AG04449 (cell line): ENCODE measurements at regions not wholly inside any gene's neighbourhood (a gene's known extent, or its start where the extent isn't known, plus 50 kb on each side); places are given as distances from the start of the nearest gene placed in this dataset.
"Not testable (repeated sequence)": the region's sequence is repeated elsewhere in the genome, so short reads cannot be mapped to it uniquely, and the experiment has no call there.

Experiments used
- CTCF ChIA-PET: fragments of 350-600 bp; formaldehyde crosslinking; extraction: SDS; loops from one replicate; lab custom pipeline; 2021; ENCODE audit warnings: antibody characterized with exemption; lab: Yijun Ruan, JAX
- POLR2A ChIA-PET: fragments of 400-600, 350-600 bp; formaldehyde crosslinking; extraction: SDS; loops from one replicate; lab custom pipeline; 2020; ENCODE audit warnings: antibody characterized with exemption, inconsistent platforms; lab: Yijun Ruan, JAX
- DNase-seq: peaks from one replicate; pipeline ENCODE4 v3.0.0-alpha.2; 2010; ENCODE audit warnings: low read depth, low spot score
- H3K4me3 ChIP-seq: 2 replicates; pipeline ENCODE4 v1.5.1; 2011; ENCODE audit warnings: low read depth, mild to moderate bottlenecking, control low read depth, low read length
- TF ChIP-seq, protein P1 (sequence below): IDR thresholded peaks from one replicate; pipeline ENCODE4 v1.5.1; 2011; ENCODE audit warnings: mild to moderate bottlenecking, moderate library complexity, low read length, control low read depth, inconsistent platforms; ENCODE audit not compliant: insufficient read depth; ENCODE audit errors: missing control alignments

DNA sequence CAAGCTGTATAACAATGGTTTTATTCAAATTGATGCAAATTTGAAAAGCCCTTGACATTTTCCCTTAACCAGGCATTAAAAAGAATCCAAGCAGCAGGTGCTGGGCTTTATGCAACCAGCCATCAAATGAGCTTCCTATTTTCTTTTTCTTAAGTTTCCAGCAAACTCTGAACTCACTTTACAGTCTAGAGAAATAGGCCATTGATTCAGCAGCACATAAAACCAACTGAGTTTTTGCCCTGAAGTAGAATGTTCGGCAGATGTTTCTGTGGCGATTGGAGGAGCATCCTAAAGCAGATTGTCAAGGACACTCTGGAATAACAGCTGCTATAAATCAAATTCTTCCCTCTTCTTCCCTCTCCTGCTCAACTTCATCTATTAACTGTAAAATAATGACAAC lies 582.8 kb upstream of the CPEB2 start:
- ChIA-PET POLR2A (no interaction called here), CTCF (no interaction called here)
- DNase-seq: no peak
- TF ChIP-seq, protein P1, sequence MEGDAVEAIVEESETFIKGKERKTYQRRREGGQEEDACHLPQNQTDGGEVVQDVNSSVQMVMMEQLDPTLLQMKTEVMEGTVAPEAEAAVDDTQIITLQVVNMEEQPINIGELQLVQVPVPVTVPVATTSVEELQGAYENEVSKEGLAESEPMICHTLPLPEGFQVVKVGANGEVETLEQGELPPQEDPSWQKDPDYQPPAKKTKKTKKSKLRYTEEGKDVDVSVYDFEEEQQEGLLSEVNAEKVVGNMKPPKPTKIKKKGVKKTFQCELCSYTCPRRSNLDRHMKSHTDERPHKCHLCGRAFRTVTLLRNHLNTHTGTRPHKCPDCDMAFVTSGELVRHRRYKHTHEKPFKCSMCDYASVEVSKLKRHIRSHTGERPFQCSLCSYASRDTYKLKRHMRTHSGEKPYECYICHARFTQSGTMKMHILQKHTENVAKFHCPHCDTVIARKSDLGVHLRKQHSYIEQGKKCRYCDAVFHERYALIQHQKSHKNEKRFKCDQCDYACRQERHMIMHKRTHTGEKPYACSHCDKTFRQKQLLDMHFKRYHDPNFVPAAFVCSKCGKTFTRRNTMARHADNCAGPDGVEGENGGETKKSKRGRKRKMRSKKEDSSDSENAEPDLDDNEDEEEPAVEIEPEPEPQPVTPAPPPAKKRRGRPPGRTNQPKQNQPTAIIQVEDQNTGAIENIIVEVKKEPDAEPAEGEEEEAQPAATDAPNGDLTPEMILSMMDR: no peak
- H3K4me3 ChIP-seq: no peak overlapping the region

GRCh38 chr4:14426297-14426696 lies 576.0 kb upstream of the CPEB2 start:
- POLR2A ChIA-PET, DNase-seq, H3K4me3 ChIP-seq, CTCF ChIA-PET: not testable (repeated sequence)

DNA sequence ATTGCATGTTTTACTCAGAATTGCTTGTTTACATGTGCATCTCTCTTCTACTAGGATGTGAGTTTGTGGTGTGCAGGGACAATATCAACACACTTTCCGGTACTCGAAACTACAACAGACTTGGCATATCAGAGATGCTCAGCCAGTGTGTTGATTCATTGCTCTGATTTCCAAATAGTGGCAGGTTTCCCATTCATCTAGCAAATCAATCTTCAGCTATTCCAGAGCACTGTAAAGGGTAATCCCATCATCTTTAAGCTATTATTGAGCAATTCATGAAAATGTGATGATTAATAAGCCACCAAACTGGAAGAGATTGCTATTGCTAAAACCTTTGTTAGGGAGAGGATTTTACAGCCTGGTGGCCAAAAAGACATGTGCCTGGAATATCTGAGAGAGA lies 574.2 kb upstream of the CPEB2 start:
- TF ChIP-seq, protein P1: no peak
- H3K4me3 ChIP-seq: no peak overlapping the region
- POLR2A ChIA-PET: no interaction called here
- CTCF ChIA-PET: no interaction called here
- DNase-seq: no peak

- TF ChIP-seq, protein P1: no peak
- no peak for DNase-seq
- ChIA-PET POLR2A (no interaction called here), CTCF (interaction anchor here (0.9 kb wide), 1 partner anchor 777 kb away, joined by 3 read pairs; no protein-coding TSS in a partner anchor)
- H3K4me3 ChIP-seq: no peak overlapping the region
These were observed 570.8 kb upstream of the CPEB2 start for GRCh38 chr4:14431155-14432134.

DNA sequence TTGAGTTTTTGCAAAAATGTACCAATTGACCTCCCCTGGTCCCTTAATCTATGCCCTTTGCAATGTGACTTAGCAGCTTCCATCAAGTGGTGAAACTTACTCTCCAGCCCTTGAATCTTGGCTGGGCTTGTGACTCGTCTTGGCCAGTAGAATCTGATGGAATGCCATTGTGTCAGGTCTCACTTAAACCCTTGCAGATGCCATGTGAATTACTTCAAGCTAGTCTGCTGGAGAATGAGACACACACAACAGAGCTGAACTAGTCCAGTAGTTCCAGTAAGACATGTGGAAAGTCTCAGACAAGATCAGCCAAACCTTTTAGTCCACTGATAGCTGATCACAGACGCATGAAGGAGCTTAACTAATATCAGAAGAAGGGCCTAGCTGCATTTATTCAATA lies 567.8 kb upstream of the CPEB2 start:
- ChIA-PET CTCF (no interaction called here), POLR2A (no interaction called here)
- no peak for DNase-seq
- H3K4me3 ChIP-seq: no peak overlapping the region
- TF ChIP-seq, protein P1: no peak

DNA sequence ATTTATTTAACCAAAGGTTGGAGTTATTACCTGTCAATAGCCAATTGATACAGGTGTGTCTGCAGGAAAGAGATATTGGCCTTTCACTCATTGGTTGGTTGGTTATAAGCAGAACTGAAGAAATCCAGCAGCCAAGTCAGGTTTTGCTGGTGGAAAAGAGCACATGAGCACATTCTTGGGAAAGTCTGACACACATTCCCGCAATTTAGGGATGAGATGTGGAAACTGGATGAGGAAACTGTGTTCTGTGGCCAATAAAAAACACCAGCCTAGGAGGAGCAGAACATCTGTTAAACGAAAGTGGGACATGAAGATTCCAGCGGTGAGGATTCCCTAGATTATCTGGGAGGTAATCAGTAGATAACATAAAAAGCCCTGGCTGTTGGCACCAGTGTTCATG lies 567.4 kb upstream of the CPEB2 start:
- DNase-seq: no peak
- H3K4me3 ChIP-seq: no peak overlapping the region
- ChIA-PET POLR2A (no interaction called here), CTCF (no interaction called here)
- TF ChIP-seq, protein P1: no peak
